Right lobe of liver (tissue), 6 donors: ENCODE measurements at regions not wholly inside any gene's neighbourhood (a gene's known extent, or its start where the extent isn't known, plus 50 kb on each side); places are given as distances from the start of the nearest gene placed in this dataset.

Experiments
- ATAC-seq, 4 donors: fragments of 200-7000 bp; cut with Tn5 transposase; one replicate each; pipeline ENCODE4 v1.9.1; 2020; ENCODE audit warnings: mild to moderate bottlenecking in 4 of 4, moderate library complexity in 4 of 4
- DNase-seq, 3 donors: peaks; one replicate each; pipeline ENCODE4 v3.0.0-alpha.2; 2020
- H3K27ac ChIP-seq, 3 donors: fragments of 200-600 bp; one replicate each; pipeline ENCODE4 v1.8.0; 2022
- H3K27me3 ChIP-seq, 2 donors: fragments of 200-600 bp; one replicate each; pipeline ENCODE4 v1.8.0; 2022
- H3K36me3 ChIP-seq, 4 donors: fragments of 200-600 bp; sonication (generic) in 1 of 4; one replicate each; pipeline versions ENCODE4 v1.5.1 to v1.8.0; 2017 to 2022; ENCODE audit warnings: control low read depth in 1 of 4
- H3K4me1 ChIP-seq, 4 donors: fragments of 200-600 bp; sonication (generic) in 1 of 4; one replicate each; pipeline versions ENCODE4 v1.5.1 to v1.8.0; 2017 to 2022; ENCODE audit warnings: control low read depth in 1 of 4
- H3K4me3 ChIP-seq, 3 donors: fragments of 200-600 bp; one replicate each; pipeline ENCODE4 v1.8.0; 2022
- H3K9me3 ChIP-seq, 4 donors: fragments of 200-600 bp; sonication (generic) in 1 of 4; one replicate each; pipeline versions ENCODE4 v1.5.1 to v1.8.0; 2017 to 2022; ENCODE audit warnings: control low read depth in 1 of 4
- POLR2A ChIP-seq: fragments of 450-650 bp; IDR thresholded peaks from one replicate; pipeline ENCODE4 v1.6.1; 2017; ENCODE audit warnings: antibody characterized with exemption, mild to moderate bottlenecking
- WGBS: methylation state at CpG from one replicate; pipeline ENCODE4 v1.1.6; 2018; ENCODE audit warnings: low coverage, low lambda C conversion rate; ENCODE audit not compliant: insufficient coverage; ENCODE audit errors: missing lambda C conversion rate; 5-methylcytosine and 5-hydroxymethylcytosine counted together
- intact Hi-C, 2 donors: fragments of 100-400 bp; cut with DNase I; formaldehyde crosslinking; loops; one replicate each; pipeline versions ENCODE4 v1.11.2 to v1.14.1; 2022
- TF ChIP-seq, protein P1 (sequence below), 4 donors: fragments of 200-600 bp in 3 of 4; fragments of 450-650 bp in 1 of 4; IDR thresholded peaks; one replicate each; pipeline versions ENCODE4 v1.5.1 to v1.8.0; 2016 to 2022; ENCODE audit warnings: antibody characterized with exemption in 4 of 4, mild to moderate bottlenecking in 2 of 4
- donor health status: DM: no; HTN: yes; CAD: no.
- donor health status: DM: no; HTN: no; CAD: no.
- donor health status: DM: no; HTN: no; CAD: no.
- donor health status: DM: no; HTN: yes; CAD: no.
- donor health status: DM: no; HTN: yes; CAD: no.

DNA sequence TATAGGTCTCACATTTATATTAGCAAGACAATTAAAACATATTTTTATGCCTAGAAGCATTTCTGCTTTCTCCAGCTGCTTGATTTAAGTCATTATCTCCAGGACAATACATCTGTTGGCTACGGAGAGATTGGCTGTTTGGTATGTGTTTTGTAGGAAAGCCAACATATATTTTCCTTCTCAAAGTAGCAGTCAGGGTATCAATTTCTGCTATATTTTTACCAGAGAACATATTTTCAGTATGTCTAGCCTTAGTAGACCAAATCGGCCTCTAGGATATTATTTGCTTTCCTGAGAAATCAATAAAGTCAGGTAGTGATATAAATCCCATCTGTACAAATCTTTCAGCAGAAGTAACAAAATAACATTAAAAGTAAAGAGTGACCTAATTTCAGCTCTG is 150.0 kb upstream of the COL3A1 start:
- 21% methylated on average over 2 of the region's 2 CpGs for WGBS
- intact Hi-C loops = no loop called here

DNA sequence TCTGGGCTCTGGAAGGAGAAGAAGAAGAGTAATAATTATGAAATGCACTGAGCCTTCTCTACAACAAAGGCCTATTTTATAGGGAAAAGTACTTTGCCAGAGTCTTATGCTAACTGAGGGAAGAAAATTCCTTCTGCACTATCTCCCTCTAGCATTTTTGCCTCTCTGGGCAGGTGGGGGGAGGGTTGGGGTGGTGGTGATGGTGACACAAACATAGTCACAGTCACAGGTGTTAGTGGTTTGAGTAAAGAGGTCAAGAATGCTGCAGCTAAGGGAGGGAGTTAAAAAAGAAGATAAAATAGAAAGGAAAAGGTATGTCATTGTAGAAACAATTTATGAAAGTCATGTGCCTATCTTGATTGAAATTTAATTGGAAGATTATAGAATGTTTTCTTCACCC is 140.8 kb upstream of the COL3A1 start:
- Histone ChIP-seq H3K27ac (no peak overlapping the region), H3K9me3 (no peaks in the 10 kb centered on the region), H3K4me3 (no peak overlapping the region), H3K27me3 (no peaks in the 10 kb centered on the region), H3K4me1 (no peaks in the 10 kb centered on the region), H3K36me3 (no peaks in the 10 kb centered on the region)
- no peak for DNase-seq
- no peak for ATAC-seq
- no peak for TF ChIP-seq POLR2A
- TF ChIP-seq, protein P1, sequence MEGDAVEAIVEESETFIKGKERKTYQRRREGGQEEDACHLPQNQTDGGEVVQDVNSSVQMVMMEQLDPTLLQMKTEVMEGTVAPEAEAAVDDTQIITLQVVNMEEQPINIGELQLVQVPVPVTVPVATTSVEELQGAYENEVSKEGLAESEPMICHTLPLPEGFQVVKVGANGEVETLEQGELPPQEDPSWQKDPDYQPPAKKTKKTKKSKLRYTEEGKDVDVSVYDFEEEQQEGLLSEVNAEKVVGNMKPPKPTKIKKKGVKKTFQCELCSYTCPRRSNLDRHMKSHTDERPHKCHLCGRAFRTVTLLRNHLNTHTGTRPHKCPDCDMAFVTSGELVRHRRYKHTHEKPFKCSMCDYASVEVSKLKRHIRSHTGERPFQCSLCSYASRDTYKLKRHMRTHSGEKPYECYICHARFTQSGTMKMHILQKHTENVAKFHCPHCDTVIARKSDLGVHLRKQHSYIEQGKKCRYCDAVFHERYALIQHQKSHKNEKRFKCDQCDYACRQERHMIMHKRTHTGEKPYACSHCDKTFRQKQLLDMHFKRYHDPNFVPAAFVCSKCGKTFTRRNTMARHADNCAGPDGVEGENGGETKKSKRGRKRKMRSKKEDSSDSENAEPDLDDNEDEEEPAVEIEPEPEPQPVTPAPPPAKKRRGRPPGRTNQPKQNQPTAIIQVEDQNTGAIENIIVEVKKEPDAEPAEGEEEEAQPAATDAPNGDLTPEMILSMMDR (IDR thresholded peaks at IDR 0.05) = no peak
- intact Hi-C loops = no loop called here

More for the DNA sequence above, 150.0 kb upstream of the COL3A1 start:
- TF ChIP-seq, protein P1 (IDR thresholded peaks at IDR 0.05) = no peak
- no peak for TF ChIP-seq POLR2A
- Histone ChIP-seq H3K27ac (no peak overlapping the region), H3K4me1 (no peaks in the 10 kb centered on the region), H3K9me3 (no peaks in the 10 kb centered on the region), H3K36me3 (no peaks in the 10 kb centered on the region), H3K27me3 (no peaks in the 10 kb centered on the region), H3K4me3 (no peak overlapping the region)
- ATAC-seq (no peak), DNase-seq (no peak)

DNA sequence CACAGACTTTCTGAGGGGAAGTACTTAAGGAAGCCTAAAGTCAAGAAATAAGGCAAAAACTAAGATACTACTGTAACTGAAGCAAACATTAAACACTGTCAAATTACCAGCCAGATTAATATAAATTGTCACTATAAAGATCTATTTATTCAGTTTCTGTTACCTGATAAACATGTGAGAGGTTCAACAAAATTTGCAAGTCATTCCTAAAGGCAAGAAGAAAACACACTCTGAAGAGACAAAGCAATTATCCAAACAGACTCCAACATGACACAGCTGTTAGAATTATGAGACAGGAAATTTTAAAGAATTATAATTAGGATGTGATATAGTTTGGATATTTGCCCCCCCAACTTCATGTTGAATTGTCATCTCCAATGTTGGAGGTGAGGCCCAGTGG is 140.4 kb upstream of the COL3A1 start:
- Histone ChIP-seq H3K9me3 (no peaks in the 10 kb centered on the region), H3K4me1 (no peaks in the 10 kb centered on the region), H3K4me3 (no peak overlapping the region), H3K27ac (no peak overlapping the region), H3K36me3 (no peaks in the 10 kb centered on the region), H3K27me3 (no peaks in the 10 kb centered on the region)
- intact Hi-C loops = no loop called here
- TF ChIP-seq, protein P1 (IDR thresholded peaks at IDR 0.05) = no peak
- TF ChIP-seq POLR2A = no peak
- DNase-seq (no peak), ATAC-seq (no peak)

DNA sequence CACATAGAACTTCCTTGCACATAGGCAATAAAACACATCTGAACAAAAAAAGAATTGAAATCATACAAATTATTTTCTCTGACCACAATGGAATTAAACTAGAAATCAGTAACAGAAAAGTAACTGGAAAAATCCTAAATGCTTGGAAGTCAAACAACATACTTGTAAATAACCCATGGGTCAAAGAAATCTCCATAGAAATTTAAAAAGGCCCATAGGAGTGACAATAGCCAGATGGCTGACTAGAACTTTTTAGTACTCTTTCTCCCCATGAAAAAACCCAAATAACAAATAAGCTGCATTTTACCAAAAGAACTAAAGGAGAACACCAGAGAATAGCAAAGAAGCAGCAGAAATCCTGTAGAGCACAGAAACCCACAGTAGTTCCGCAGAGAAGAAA is 139.2 kb upstream of the COL3A1 start:
- no peaks in the 10 kb centered on the region for H3K36me3 ChIP-seq
- 8% methylated on average over 1 of the region's 1 CpG for WGBS
- ATAC-seq (no peak), DNase-seq (no peak)
- no peaks in the 10 kb centered on the region for H3K4me1 ChIP-seq
- intact Hi-C loops = no loop called here
- no peaks in the 10 kb centered on the region for H3K27me3 ChIP-seq
- no peak overlapping the region for H3K27ac ChIP-seq
- H3K4me3 ChIP-seq = no peak overlapping the region
- TF ChIP-seq, protein P1 (IDR thresholded peaks at IDR 0.05) = no peak
- TF ChIP-seq POLR2A = no peak
- no peaks in the 10 kb centered on the region for H3K9me3 ChIP-seq

DNA sequence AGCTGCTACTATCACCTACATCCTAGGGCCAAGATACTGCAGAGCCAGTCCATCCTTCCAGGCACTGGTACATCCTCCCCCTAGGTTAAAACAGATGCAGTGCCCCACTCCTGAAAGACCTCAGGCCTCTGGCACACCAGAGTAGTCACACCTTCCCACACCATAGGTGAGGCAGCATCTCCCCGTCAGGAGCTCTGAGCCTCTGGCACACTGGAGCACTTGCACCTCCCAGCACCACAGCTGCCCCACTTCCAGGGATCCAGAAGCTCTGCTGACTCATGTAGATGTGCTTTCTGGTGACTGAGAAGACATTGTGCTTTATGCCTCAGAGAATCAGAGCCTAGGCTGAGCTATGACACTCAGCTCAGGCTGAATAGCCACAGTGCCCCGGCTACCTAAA is 138.4 kb upstream of the COL3A1 start:
- intact Hi-C loops = no loop called here
- no peaks in the 10 kb centered on the region for H3K36me3 ChIP-seq
- TF ChIP-seq POLR2A = no peak
- TF ChIP-seq, protein P1 (IDR thresholded peaks at IDR 0.05) = no peak
- H3K27ac ChIP-seq = no peak overlapping the region
- WGBS = no CpG with 5 or more reads among the region's 2 CpGs
- H3K9me3 ChIP-seq = no peaks in the 10 kb centered on the region
- no peak for DNase-seq
- H3K4me1 ChIP-seq = no peaks in the 10 kb centered on the region
- H3K4me3 ChIP-seq = no peak overlapping the region
- no peaks in the 10 kb centered on the region for H3K27me3 ChIP-seq
- ATAC-seq = no peak
